ENCODE measurements at regions not wholly inside any gene's neighbourhood (a gene's known extent, or its start where the extent isn't known, plus 50 kb on each side); places are given as distances from the start of the nearest gene placed in this dataset.

DNA sequence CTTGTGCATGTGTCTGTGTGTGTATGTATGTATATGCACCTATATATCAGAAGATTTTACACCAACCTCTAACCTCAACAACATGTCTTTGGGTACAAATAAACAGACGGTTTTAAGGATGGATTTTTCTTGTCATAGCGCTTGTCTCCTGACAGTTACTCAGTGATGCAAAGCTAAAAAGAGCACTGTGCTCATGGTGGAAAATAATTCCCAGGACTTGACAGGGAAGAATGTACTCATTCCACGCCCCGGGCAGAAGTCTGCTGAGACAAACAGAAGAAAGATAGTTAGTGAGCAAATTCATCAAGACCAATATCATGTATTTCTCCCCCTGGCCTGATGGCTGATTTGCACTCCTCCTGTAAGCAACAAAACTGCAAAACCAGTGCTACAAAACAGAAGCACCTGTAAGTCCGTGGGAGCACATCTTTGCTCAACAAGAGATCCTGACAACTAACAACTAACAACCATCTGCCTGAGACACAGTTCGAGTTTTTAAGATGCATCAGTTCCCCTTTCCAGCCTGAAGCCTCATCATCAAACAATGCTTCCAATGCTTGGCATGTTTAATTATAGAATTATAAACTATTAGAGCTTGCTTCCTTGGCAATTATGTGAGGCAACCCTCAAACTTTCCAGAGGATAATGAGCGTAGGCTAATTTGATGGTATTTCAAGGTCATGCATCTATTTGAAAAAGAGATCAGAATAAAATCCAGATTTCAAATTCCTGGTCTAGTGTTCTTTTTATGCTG is 812.7 kb upstream of the MIR17HG start:
- no peak for DNase-seq (ENCODE audit: low spot score)

DNA sequence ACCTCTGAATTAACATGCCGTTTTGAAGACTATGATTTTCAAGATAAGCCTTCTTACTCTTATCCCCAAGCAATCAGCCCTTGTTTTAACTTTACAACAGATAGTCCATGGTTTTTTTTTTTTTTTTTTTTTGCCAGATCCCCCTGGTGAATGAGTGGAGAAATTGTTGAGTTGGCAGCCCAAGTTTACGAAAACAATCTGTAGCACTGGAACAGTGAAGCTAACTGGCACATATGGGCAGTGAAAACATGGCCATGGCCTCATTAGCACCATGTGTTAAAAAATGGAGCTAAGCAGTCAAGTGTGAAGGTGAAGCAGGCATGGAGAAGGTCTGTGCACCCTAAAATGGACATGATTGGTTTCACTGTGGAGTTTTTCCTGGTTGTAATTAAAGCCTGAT is 812.1 kb upstream of the MIR17HG start:
- no peak for DNase-seq (ENCODE audit: low spot score)

DNA sequence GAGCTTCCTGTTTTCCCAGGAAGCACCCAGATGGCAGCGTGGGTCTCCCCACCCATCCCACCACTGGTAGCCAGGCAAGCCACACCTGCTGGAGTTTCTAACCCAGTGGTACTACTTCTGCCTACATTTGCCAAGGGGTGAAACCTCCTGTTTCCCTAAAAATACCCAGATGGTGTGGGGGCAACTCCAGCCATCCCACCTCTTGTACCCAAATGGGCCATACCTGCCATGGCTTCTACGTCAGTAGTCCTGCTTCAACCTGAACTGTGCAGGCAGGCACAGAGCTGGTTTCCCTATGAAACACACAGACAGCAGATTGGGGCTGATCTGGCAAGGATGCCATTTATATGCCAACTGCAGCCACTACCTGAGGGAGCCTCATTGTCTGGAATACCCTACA is 809.4 kb upstream of the MIR17HG start:
- no peak for DNase-seq (ENCODE audit: low spot score)

DNA sequence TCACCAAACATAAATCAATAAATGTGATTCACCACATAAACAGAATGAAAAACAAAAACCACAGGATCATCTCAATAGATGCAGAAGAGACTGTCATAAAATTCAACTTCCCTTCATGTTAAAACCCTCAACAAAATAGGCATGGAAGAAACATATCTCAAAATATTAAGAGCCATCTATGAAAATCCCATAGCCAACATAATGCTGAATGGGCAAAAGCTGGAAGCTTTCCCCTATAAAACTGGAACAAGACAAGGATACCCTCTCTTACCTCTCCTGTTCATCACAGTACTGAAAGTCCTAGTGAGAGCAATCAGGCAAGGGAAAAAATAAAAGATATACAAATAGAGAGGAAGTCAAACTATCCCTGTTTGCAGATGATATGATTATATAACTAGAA is 806.1 kb upstream of the MIR17HG start:
- no peak for DNase-seq (ENCODE audit: low spot score)

DNA sequence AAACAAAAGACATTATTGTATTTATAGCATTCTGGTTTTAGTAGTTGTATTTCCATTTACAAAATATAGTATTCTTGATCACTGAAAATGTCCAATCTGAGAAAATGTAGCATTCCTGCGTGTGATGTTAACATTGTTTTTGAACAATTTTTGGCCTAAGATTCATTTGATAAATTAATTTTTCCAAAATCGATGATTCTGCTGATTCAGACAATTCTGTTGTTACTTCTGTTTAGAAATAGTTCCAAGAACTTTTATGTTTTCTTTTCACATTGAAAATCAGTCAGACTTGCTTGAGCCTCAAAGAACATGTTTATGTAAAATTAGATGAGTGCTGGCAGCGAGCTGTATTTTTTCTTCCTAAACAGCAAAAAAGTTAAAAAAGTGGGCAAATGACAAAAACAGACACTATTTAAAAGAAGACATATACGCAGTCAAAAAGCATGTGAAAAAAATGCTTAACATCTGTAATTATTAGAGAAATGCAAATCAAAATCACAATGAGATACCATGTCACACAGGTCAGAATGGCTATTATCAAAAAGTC is 804.5 kb upstream of the MIR17HG start:
- DNase-seq (ENCODE audit: low spot score) = no peak

DNA sequence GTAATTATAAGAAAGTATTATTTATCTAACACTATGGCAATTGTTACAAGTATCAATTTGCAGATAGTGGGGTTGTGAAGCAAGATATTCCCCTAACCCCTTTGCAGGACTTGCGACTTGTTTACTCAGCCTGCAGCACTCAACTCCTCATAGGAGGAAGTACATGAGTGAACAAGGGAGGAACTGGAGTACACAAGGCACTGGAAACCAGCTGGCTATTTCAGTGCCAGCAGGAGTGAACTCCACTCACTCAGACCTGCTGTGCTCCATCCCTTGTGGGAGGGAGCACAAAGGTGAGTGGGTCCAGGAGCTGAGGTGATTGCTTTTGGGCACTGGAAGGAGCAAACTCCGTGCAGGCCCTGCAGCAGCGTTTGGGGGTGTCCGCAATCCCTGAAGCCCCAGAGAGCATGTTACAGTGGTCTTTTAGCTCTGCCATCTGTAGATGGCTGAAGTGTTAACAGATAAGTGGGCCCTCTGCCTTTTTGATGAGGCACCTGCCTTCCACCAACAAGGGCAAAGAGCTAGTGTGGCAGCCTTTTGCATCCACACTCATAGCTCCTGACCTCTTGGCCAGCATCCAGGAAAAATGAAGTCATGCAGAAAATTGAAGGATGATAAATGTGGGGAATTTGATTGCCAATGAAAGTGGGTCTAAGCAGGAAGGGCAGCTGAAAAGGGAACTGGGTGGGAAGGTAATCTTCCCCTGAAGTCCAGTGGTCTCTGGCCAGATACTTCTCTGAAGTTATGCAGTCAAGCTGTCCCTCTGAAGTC is 802.2 kb upstream of the MIR17HG start:
- DNase-seq (ENCODE audit: low spot score) = no peak

DNA sequence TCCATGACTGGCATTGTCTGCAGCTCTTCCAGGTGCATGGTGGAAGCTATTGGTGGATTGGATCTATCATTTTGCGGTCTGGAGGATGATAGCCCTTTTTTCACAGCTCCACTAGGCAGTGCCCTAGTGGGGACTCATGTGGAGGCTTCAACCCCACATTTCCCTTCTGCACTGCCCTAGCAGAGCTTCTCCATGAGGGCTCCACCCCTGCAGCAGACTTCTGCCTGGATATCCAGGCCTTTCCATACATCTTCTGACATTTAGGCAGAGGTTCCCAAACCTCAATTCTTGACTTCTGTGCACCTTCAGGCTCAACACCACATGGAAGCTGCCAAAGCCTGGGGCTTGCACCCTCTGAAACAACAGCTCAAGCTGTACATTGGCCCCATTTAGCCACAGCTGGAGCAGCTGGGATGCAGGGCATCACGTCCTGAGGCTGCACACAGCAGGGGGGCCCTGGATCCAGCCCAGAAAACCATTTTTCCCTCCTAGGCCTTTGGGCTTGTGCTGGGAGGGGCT is 800.2 kb upstream of the MIR17HG start:
- DNase-seq (ENCODE audit: low spot score) = no peak

DNA sequence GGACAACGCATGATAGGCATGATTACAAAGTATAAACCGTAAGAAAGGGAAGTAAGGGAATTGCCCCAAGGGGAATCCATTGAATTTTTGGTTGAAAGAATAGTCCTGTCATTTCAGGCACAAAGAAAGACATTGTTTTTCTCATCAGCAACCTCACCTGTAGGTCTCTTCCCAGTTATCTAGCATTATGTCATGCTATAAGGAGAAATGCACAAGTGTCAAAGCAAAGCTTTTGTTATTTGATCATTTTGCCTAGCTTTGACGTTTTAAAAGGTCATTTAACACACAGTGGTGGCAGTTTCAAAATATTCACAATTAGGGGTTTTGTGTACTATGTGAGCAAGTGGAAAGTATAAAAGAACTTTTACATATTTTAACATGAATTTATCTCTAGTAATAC is 796.2 kb upstream of the MIR17HG start:
- DNase-seq (ENCODE audit: low spot score) = no peak

DNA sequence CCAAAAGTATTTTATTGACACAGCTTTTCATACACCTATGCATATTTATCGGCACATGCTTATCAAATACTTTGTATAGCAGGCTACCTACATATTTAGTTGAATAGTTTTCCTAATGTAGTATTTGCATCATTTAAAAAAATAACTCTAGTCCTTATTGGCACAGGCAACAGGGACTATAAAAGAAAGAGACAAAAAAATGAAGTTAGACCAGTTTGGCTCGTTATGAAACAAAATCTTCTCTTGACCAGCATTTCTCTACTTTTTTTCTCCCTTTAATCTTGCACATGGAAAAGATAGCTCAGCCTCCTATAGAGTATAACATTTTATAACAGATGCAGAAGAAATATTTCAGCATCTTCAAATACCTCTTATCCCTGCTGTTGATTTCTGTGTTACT is 794.8 kb upstream of the MIR17HG start:
- DNase-seq (ENCODE audit: low spot score) = no peak

DNA sequence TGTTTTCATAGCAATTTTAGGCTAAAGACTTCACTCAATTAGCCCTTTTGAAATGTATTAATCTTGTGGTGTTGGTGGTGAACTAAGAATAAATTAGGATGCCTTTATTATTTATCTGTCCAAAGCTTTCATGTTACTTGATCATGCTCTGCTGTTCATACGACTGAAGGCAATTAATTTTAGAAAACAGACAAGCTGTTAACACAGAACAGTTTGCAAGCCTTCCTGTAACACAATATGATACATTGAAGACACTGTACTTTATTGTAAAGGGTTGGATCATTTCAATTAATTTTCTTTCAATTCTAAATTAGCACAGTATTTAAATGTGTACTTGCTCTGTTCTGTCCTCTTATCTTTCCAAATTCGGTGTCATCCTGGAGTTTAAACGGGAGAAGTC is 794.3 kb upstream of the MIR17HG start:
- no peak for DNase-seq (ENCODE audit: low spot score)

DNA sequence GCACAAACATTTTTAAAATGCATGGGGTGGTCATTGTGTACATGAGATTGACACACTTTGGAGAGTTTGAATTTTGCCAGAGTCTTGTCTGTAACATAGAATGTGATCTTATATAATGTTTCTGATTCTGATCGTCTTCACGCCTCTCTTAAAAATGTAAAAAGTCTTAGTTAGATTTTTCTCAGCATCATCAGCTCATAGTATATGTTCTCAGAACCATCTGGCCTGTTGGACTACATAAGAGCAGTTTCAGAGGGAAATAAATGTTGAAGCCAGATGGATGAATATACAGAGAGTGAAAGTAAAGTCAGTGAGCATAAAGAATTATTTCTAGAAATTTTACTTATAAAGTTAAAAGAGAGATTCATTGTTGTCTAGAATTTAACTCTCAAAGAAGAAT is 789.9 kb upstream of the MIR17HG start:
- no peak for DNase-seq (ENCODE audit: low spot score)

DNA sequence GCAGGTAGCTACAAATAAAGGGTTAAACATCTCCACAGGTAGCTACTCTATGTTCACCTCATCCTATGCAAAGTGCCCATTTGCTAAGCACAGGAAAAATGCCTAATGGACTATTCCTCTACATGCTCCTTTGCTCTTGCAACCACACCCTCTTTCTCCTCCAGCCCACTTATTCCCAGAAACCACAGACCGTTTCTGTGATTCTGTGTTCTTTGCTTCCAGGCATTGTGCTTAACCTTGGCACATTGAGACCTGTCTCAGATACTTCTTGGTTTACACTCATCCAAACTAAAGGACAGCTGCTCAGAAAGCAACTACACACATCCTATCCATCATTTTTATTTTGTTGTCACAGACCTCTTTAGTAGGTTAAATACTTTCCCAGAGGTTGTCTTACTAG is 785.0 kb upstream of the MIR17HG start:
- no peak for DNase-seq (ENCODE audit: low spot score)

DNA sequence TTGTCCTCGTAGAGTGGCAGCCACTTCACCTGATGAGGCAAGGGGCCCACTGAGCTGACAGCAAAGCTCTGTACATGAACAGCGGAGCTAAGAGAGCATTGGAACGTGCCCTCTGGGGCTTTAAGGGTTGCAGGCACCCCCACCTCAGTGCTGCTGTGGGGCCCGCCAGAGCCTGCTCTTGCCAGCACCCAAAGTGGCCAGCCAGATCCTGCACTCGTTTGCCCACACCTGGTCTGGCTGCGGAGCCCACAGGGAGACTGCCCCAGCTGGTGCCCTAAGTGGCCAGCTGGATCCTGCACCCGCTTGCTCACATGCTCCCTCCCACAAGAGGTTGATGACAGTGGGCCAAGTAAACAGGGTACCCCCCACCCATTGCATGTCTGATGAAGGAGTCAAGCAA is 783.4 kb upstream of the MIR17HG start:
- DNase-seq (ENCODE audit: low spot score) = no peak

DNA sequence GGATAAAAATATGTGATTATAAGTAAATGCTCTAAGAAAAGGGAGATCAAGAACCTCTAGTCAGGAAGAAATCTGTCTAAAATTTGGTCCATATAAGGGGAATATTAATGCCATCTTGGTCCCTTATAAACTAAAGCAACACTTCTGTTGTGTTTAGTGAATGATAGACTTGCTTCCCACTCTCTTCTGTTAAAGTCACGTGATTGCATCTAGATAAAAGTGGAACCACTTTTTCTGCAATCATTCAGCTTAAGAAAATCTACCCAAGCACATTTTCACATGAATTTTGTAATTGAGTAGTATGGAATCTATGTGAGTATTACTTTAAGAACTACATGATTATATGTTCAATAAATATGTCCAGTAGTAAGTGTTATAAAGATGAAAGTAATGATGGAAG is 782.9 kb upstream of the MIR17HG start:
- no peak for DNase-seq (ENCODE audit: low spot score)

DNA sequence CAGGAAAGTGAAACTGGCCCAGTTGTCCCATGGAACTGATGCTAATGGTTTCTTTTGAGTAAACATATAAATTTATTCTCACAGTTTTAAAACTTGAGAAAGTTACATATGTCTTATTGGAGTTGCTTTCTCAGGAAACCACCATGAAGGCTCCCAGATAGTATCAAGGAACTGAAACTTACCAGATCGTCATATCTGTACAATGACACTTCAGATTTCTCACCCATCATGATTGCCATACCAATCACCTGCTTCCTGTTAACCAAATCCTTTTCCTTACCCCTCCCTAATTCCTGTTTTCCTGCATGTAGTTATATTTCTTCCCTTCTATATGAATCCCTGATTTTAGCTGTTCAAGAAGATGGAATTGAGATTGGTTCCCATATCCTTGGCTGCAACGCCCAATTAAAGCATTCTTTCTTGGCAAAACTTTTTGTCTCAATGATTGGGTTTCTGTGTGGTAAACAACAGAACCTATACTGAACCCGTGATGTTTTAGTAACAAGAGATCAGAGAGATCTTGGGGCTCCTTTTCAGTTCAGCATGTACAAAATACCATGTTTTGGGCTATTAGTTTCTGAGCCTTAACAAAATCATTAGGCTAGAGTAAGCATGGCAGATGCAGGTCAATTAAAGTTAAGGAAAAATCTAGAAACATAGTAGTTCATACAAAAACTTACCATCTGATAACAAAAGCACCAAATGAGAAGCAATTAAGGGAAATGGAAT is 781.3 kb upstream of the MIR17HG start:
- DNase-seq (ENCODE audit: low spot score) = no peak

DNA sequence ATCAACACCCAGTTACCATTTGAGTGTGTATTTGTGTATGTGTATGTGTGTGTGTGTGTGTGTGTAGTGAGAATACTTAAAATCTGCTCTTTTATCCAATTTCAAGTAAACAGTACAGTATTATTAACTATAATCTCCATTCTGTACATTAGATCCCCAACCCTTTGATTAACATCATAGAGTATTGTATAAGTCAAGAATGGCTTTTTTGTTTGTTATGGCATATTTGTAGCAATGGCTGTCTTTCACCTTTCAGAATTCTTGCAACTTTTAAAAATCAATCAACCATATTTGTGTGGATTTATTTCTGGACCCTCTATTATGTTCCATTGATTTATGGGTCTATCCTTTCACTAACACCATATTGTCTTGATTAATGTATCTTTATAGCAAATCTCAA is 779.3 kb upstream of the MIR17HG start:
- no peak for DNase-seq (ENCODE audit: low spot score)

DNA sequence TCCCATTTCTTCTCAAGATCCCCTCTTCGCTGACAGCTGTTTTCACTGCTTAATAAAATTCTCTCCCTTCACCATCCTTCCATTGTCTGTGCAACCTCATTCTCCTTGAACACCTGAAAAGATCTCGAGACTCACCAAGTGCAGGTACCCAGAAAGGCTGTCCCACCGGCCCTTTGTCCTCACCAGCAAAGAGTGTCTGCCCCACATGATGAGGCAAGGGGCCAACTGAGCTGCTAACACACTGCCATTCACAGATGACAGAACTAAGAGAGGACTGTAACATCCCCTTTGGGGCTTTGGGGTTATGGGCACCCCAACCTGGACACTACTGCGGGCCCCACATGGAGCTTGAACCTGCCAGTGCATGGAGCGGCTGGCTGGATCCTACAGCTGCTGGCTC is 771.4 kb upstream of the MIR17HG start:
- DNase-seq (ENCODE audit: low spot score) = no peak

DNA sequence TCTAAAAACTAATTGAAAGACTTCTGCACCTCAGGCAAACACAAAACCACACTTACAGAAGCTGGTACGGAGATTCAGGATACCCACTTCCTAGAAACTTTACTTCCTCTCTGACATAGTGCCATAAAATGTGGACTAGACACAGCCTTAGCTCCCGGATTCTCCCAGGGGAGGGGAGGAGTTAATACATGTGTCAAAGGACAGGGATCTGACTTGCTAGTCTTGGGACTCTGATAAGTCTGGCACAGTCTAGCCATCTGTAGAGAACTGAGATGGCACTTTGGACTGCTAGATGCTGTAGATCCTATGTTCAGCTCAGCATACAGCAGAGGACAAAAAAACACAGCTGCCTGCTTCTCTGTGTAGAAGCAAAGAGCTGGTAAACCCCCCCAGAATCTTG is 769.8 kb upstream of the MIR17HG start:
- no peak for DNase-seq (ENCODE audit: low spot score)

DNA sequence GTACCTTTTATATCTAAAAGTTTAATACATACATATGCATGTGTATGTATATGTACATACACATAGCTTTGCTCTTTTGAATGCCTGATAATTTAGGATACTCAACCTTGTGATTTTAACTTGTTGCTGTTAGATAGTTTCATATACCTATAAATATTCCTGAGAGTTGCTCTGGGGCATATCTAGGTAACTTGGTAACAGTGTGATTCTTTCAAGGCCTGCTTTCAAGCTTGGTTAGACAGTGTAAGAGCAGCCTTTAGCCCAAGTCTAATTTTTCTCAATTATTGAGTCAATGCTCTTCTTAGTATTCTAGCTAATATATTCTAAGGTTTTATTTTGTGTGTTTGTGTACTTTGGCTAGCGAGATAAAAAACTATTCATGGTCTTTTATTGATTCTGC is 762.1 kb upstream of the MIR17HG start:
- DNase-seq (ENCODE audit: low spot score) = no peak

DNA sequence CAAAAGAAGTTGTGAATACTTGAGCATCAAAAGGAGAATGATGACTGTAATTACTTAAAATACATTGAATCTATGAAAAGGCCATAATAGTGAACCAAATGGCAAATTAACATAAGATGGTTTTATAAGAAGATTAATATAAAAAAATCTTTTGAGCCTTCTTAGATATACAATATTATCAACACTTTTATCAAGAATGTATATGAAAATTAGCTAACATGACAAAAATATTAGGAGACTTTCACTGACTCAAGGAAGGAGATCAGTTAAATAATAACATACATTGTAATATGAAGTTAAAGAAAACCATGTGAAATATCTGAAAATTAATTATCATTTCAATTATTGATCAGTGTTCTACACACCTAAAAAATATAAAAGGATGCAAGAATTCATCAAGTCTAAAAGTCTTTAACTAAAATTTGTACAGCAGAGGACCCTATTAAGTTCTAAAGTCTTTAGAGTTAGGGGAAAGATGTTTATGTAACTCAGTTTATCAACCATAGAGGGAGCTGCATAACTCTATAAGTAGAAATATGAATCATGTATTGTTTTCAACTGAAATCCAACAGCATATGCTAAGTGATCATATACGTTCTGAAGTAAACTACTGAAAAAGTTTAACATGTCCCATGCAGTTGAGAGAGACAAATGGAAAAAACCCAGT is 756.1 kb upstream of the MIR17HG start:
- no peak for DNase-seq (ENCODE audit: low spot score)

DNA sequence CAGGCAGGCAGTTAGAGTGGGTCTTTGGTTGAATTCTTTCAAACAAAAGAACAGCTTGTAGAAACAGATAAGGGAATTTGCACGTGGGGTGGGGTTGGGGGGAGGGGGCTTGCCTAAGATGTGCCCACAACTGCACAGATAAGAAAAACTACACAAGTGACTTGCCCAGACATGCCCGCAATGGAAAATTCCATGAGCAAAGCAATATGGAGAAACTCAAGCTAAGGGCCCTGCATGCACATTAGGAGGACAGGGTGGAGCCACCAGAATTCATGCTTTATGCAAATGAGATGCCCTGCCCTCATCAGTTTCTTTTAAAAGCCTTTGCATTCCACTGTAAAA is 755.6 kb upstream of the MIR17HG start:
- DNase-seq (ENCODE audit: low spot score) = no peak

DNA sequence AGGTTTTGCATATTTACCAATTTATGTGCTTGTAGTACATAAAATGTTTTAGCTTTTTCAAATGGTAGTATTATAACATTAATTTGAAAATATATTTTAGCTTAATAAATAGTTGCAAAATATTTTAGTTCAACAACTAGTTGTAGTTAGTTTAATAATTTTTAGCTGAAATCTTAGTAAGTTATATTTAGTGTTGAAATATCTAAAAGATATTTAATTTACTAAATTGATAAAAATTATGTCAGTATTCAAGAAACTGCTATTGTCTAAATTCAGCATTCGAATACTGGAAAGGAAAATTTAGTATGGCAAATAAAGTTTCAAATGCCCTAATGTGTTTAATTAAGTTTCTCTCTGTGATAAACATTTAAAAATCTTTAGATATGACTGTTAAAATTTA is 754.5 kb upstream of the MIR17HG start:
- DNase-seq (ENCODE audit: low spot score) = no peak

Data from ecto neural progenitor cell (in vitro differentiated cells).